Heart left ventricle (tissue), 13 donors: ENCODE measurements at regions not wholly inside any gene's neighbourhood (a gene's known extent, or its start where the extent isn't known, plus 50 kb on each side); places are given as distances from the start of the nearest gene placed in this dataset.

Experiments used
- POLR2A ChIP-seq, 2 donors: fragments of 450-650 bp; IDR thresholded peaks; one replicate each; pipeline ENCODE4 v1.6.1; 2017; ENCODE audit warnings: antibody characterized with exemption in 2 of 2, mild to moderate bottlenecking in 2 of 2, moderate library complexity in 2 of 2
- TF ChIP-seq, protein P1 (sequence below), 12 donors: fragments of 200-600 bp; sonication (generic) in 4 of 12; IDR thresholded peaks; one replicate each; pipeline versions ENCODE4 v1.5.0 to v1.8.0; 2018 to 2022; ENCODE audit warnings: antibody characterized with exemption in 12 of 12, mild to moderate bottlenecking in 5 of 12
- donor health status: ischemic (EF 13 %, LVEDD 7.1; RV severe dilation, severe dysfunction).
- donor health status: DM: no; HTN: yes; CAD: no.
- donor health status: DM: no; HTN: no; CAD: no.
- donor health status: ischemic (EF 25% LVEDD 6.9; RV normal size, moderate dysfunction).
- donor health status: ischemic (EF 25% LVEDD 5.7; RV mildly dilated, moderate dysfunction).
- donor health status: ischemic (EF 35%, LVEDD 5.7; RV mildly dilated, moderate dysfunction).
- donor health status: nonischemic (EF 11% LVEDD 7.7; RV severe dilation, severe dysfunction).
- donor health status: DM: yes; HTN: yes; CAD: no.
- donor health status: PGD.
- donor health status: ischemic (EF 29% LVEDD 5.4; RV normal size, mild dysfunction).
- donor health status: nonischemic (EF 23%, LVEDD 6.1; RV moderate dilation, normal function).

DNA sequence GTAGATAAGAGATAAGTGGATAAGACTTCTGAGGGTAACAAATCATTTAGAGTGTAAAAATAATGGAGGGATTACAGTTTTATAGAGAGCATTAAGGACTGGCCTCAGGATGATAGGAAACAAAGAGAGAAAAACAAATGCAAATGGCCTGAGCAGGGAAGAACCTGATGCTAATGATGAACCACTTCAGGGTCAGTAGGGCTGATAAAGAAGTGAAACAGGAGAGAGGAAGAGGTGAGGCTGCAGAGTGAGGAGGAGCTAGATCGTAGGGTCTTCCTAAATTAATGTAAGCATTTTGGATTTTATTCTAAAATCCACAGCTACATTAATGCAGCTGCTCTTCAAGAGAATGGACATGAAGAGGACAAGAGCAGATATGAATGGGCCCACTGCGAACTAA is 698.0 kb upstream of the MEF2C start:
- TF ChIP-seq, protein P1, sequence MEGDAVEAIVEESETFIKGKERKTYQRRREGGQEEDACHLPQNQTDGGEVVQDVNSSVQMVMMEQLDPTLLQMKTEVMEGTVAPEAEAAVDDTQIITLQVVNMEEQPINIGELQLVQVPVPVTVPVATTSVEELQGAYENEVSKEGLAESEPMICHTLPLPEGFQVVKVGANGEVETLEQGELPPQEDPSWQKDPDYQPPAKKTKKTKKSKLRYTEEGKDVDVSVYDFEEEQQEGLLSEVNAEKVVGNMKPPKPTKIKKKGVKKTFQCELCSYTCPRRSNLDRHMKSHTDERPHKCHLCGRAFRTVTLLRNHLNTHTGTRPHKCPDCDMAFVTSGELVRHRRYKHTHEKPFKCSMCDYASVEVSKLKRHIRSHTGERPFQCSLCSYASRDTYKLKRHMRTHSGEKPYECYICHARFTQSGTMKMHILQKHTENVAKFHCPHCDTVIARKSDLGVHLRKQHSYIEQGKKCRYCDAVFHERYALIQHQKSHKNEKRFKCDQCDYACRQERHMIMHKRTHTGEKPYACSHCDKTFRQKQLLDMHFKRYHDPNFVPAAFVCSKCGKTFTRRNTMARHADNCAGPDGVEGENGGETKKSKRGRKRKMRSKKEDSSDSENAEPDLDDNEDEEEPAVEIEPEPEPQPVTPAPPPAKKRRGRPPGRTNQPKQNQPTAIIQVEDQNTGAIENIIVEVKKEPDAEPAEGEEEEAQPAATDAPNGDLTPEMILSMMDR (IDR thresholded peaks at IDR 0.05): no peak
- TF ChIP-seq POLR2A (IDR thresholded peaks at IDR 0.05): no peak
